Renal cortex interstitium (tissue), 11 donors: ENCODE measurements at regions not wholly inside any gene's neighbourhood (a gene's known extent, or its start where the extent isn't known, plus 50 kb on each side); places are given as distances from the start of the nearest gene placed in this dataset.
"Not testable (repeated sequence)": the region's sequence is repeated elsewhere in the genome, so short reads cannot be mapped to it uniquely, and the experiment has no call there.

Source experiments
- DNase-seq, 11 donors: peaks; one replicate each; pipeline ENCODE4 v3.0.0-alpha.2; 2013; ENCODE audit warnings: low read depth in 9 of 11, low spot score in 4 of 11; ENCODE audit errors: extremely low read depth in 1 of 11

GRCh38 chr2:175588213-175588612 lies 406.7 kb upstream of the ATP5MC3 start:
- DNase-seq: not testable (repeated sequence)

DNA sequence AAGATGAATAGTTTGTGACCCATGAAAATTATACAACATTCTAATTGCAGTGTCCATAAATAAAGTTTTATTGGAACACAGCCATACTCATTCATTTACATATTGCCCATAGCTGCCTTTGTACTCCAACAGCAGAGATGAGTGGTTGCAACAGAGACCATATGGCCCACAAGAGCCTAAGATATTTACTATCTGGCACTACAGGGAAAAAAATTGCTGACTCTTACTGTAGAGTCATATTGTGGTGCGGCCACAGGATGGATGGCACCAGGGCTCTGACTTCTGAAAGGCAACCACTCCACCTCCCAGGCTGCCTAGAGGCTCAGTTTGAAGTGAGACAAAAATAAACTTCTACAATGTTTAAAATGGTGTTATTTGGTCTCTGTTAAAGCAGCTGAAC lies 404.0 kb upstream of the ATP5MC3 start:
- DNase-seq: no peak

DNA sequence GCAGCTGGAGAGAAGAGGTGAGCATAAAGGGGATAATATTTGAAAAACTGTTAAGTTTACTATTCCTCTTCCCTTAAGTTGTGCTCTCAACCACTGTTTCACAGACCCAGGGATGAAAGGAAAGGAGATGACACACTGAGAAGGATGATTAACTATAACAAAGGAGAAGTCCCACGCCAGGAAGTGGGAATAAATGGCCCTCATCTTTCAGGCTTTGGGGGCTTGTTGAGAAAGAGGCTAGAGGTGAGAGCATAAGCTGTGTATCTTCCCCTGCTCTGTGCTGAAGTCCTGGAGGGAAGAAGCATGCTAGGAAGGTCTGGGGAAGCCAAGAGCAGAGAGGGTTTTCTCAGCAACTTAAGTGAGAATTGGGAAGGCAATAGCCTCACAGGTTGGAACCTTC lies 399.1 kb upstream of the ATP5MC3 start:
- no peak for DNase-seq

DNA sequence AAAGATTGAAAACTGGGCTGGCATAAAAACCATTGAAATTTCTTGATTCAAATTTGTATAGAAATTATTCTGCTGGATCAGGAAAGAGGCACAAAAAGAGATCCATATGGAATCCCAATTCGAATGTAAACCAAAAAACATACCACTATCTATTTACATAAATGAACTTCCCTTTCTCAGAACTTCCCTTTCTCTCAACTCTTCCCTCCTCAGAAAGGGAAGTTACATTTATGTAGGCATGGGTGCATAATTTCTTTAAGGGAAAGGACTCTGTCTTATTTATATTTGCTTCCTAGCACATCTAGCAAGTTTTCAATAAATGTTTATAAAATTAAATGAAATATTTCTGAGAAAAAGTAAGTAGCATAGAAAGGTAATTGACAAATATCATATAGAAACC lies 398.1 kb upstream of the ATP5MC3 start:
- no peak for DNase-seq

- no peak for DNase-seq
Measured at GRCh38 chr2:175577368-175577970, 396.0 kb upstream of the ATP5MC3 start.

- DNase-seq: no peak
Measured at GRCh38 chr2:175576875-175577274, 395.4 kb upstream of the ATP5MC3 start.

DNA sequence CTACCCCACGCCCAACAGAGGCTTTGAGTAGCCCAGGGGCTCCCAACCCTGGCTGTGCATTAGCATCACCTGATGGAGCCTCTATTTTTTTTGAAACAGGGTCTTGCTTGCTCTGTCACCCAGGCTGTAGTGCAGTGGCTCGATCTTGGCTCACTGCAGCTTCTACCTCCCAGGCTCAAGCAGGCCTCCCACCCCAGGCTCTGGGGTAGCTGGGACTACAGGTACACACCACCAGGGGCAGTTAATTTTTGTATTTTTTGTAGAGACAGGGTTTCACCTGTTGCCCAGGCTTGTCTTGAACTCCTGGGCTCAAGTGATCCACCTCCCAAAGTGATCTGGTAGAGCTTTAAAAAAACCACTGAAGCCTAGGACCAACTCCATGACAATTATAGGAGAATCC lies 394.8 kb upstream of the ATP5MC3 start:
- DNase-seq: no peak

- peak in 10 of 11 donors; percentile 33 to 68 (median 47) for DNase-seq
Measured at GRCh38 chr2:175575346-175576258, 394.1 kb upstream of the ATP5MC3 start.

GRCh38 chr2:175574069-175574468 lies 392.6 kb upstream of the ATP5MC3 start:
- no peak for DNase-seq

- DNase-seq: no peak
Measured at GRCh38 chr2:175571078-175571653, 389.7 kb upstream of the ATP5MC3 start.

GRCh38 chr2:175568109-175568730 lies 386.7 kb upstream of the ATP5MC3 start:
- no peak for DNase-seq

- DNase-seq: no peak
Measured at GRCh38 chr2:175567435-175568061, 386.0 kb upstream of the ATP5MC3 start.

GRCh38 chr2:175560521-175561169 lies 379.1 kb upstream of the ATP5MC3 start:
- DNase-seq: no peak

DNA sequence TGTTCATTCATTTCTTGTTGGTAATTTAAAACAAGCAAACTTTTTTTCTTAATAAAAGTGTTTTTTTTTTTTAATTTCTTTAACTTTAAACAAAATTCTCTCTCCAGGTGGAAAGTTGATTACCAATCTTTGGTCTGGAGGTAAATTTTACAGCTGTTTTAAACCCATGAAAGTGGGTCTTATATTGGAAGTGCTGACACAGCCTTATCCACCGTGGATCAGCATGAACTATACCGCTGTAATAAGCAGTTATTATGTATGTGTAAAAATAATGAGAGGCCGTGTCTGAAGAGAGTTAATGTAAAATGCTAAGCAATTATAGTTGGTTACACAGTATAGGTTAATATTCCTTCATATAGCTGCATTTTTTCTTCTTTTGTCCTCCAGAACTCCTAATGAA lies 378.1 kb upstream of the ATP5MC3 start:
- DNase-seq: no peak

- DNase-seq: no peak
Measured at GRCh38 chr2:175557810-175558377, 376.4 kb upstream of the ATP5MC3 start.

- DNase-seq: no peak
Measured at GRCh38 chr2:175553910-175554309, 372.4 kb upstream of the ATP5MC3 start.

DNA sequence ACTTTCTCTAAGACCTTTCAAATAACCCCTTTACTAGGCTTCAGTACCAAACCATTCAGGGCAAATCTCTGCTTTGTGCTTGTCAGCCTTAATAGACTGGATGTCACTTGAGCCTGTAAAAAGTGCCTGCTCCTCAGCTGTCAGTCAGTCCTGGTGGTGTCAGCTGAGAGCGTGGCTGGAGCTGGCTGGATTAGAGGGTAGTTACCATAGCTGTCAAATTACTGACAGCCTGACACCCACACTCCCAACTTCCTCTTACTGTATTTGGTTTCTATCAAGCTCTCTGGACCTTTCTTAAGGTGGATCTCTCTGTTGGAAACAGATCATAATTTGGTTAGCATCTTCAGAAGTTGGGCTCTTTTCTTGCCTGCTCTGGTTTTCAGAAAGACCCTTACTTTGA lies 371.4 kb upstream of the ATP5MC3 start:
- no peak for DNase-seq

- no peak for DNase-seq
Measured at GRCh38 chr2:175540421-175540820, 358.9 kb upstream of the ATP5MC3 start.

DNA sequence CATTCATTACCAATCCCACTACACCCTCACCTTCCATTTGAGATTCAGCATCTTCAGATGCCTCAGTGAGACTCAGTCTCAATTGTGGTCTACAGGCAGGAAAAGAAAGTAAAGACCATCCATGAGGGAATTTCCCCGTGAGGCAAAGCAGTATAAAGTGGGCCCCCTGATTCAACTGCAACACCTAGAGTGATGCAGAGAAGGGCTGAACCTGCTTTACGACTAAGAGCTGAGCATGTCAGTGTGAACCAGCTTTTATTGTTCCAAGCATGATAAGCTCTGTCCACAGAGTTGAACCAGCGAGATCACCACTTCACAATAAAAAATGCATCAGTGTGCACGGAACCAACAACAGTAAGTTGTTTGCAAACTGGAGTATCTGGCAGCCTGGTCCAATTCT lies 357.6 kb upstream of the ATP5MC3 start:
- no peak for DNase-seq
